Smooth muscle cell of the brain vasculature (primary cell): ENCODE measurements at regions not wholly inside any gene's neighbourhood (a gene's known extent, or its start where the extent isn't known, plus 50 kb on each side); places are given as distances from the start of the nearest gene placed in this dataset.
"Not testable (repeated sequence)": the region's sequence is repeated elsewhere in the genome, so short reads cannot be mapped to it uniquely, and the experiment has no call there.

Source experiments
- DNase-seq: peaks from one replicate; pipeline ENCODE4 v3.0.0-alpha.2; 2012; ENCODE audit warnings: low read depth, low spot score

- DNase-seq = not testable (repeated sequence)
Observed at GRCh38 chrX:23458957-23459356, 124.3 kb downstream of the PTCHD1 start.

DNA sequence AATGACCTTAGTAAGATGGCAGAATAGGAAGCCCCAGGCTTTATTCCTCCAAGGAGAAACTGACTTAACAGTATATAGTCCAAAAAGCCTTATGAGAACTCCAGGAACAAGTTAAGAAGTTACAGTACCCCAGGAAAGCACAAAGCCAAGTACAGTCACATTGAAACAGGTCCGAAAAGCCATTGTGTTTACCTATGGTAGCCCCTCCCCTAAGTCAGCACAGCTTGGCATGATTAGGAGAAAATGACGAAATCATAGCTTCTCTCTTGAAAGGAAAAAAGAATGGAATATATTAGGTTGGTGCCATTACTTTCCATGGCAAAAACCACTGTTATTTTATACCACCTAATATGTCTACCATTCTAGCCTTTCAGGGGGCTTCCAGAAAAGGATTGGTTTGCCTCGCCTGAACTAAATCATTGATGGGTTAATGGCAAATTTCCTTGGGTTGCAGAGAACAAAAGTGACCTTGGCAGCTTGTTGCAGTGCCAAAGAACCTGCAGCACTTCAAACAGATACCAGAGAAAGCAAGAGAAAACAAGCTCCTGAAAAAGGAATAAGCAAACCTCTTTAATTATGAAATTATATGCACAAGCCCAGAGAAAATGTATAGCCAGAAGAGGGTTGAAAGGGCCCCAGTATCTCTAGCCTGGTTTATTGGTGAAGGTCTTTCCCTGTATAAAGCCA lies 130.6 kb downstream of the PTCHD1 start:
- no peak for DNase-seq

DNA sequence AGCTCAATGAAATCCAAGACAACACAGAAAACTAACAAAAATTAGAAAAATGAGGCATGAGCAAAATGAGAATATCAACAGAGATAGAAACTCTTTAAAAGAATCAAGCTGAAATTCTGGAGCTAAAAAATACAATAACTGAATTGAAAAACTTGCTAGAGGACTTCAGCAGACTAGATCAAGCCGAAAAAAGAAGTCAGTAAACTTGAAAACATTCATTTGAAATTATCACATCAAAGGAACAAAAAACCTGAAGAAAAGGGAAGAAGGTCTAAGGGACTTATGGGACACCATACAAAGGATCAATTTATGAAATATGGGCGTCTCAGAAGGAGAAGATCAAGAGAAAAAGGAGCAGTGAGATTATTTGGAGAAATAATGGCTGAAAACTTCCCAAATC lies 131.3 kb downstream of the PTCHD1 start:
- no peak for DNase-seq

- DNase-seq = no peak
Observed at GRCh38 chrX:23478056-23478455, 143.4 kb downstream of the PTCHD1 start.

GRCh38 chrX:23478561-23478960 lies 143.9 kb downstream of the PTCHD1 start:
- no peak for DNase-seq

- no peak for DNase-seq
Observed at GRCh38 chrX:23482561-23482960, 147.9 kb downstream of the PTCHD1 start.

DNA sequence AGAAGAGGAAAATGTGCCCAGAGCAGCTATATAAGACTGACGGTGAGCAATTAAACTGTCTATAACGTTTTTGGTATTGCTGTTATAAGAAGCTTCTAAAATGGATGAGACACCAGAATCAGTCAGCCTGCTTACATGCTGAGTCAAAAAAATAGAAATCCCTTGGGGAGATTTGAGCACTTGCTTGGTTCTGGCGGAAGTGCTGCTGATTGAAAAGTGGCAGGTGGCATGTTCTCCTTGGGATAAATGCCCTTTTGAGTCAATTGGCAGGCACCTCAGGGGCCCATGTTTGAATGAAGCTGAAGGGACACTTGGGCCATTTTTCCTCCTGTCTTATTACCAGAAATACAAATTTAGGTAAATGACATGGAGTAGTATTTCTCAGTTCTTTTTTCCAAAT lies 148.7 kb downstream of the PTCHD1 start:
- no peak for DNase-seq

DNA sequence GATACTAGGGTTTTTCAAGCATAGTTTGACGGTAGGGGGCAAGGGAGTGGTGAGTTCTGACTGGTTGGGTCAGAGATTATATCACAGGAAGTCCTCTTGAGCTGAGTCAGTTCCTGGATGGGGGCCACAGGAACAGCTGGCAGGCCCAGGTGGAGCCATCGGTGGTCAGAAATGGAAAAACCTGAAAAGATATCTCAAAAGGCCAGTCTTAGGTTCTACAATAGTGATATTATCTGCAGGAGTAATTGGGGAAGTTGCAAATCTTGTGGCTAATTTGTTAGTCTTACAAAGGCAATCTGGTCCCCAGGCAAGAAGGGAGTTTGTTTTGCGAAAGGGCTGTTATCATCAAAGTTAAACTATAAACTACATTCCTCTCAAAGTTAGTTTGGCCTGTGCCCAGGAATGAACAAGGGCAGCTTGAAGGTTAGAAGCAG lies 159.3 kb downstream of the PTCHD1 start:
- DNase-seq = no peak

GRCh38 chrX:23494741-23495140 lies 160.1 kb downstream of the PTCHD1 start:
- DNase-seq = no peak

DNA sequence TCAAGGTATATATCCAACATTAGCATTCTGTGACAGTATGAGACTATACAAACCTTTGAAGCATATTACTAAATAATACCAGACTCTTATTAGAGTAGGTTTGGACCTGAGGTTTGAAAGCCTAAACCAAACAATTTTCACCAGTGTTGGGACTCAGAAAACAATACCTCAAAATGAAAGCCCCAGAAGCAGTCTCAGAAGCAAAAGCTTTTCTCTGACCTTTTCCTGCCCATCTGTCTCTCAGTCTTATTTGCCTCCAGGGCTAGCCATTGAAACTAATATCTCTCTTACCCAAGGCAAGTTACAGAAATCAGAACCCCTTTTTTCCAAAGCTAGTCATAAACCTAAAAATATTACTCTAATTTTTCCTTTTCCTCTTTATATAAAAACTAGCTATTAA lies 163.3 kb downstream of the PTCHD1 start:
- DNase-seq = no peak

DNA sequence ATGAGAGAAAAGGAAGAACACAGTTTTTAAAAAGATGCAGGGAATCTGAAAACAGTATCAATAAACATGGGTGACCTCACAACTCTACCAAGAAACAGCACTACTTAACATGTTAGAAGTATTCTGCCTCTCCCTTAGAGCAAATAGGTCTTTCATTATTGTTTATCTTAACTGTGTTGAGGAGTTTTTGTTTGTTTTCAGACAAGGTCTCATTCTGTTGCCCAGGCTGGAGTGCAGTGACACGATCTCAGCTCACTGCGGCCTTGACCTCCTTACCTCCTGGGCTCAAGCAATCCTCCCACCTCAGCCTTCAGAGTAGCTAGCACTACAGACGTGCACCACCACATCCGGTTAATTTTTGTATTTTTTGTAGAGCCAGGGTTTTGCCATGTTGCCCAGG lies 165.3 kb upstream of the PRDX4 start:
- no peak for DNase-seq

DNA sequence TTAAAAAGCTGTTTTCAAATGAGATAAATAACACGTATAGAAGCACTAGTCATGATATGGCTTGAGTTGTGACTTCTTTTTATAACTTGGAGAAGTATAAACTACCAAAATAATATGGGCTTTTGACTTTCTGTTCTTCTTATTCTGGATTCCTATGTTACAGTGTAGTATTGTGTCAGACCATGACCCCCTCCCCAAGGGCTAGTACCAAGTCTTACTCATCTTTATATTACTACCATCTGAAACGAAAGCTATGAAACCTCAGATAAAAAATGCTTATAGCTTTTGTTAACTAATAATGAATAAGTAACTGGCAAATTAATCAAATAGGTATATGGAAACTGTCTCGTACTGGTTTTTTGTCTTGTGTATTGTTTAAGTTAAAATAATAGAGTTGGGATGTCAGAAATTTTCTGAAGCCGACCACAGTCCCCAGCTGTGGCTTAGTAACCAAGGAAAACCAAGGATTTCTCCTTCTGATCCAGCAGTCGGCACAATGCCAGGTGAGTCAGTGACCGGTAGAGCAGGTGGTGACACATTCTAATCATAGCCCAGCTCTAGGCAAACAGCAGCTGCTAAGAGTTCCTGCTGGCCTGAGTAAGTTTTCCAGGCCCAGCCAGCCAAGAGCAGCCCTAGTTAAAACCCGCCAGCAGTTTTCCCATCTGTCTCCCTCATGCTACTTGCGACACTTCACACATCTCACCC lies 163.3 kb upstream of the PRDX4 start:
- DNase-seq = peak; percentile 52

GRCh38 chrX:23504540-23504884 lies 162.8 kb upstream of the PRDX4 start:
- no peak for DNase-seq

DNA sequence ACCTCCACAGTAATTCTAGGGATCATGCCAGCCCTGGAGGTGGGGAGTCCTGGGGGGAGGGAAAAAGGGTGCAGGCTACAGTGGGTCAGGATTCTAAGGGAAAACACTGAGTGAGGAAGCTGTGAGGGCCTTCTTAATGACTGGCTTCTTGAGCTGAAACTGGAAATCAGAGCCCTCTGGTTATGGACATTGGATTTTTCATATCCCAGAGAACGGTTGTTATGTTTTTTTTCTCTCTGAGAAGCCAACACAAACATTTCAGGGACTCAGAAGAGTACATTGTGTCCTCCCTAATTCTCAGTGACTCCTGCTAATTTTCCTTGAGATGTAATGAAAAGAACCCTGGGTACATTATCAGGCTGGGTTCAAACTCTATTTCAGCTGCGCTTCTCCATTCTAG lies 162.4 kb upstream of the PRDX4 start:
- no peak for DNase-seq

DNA sequence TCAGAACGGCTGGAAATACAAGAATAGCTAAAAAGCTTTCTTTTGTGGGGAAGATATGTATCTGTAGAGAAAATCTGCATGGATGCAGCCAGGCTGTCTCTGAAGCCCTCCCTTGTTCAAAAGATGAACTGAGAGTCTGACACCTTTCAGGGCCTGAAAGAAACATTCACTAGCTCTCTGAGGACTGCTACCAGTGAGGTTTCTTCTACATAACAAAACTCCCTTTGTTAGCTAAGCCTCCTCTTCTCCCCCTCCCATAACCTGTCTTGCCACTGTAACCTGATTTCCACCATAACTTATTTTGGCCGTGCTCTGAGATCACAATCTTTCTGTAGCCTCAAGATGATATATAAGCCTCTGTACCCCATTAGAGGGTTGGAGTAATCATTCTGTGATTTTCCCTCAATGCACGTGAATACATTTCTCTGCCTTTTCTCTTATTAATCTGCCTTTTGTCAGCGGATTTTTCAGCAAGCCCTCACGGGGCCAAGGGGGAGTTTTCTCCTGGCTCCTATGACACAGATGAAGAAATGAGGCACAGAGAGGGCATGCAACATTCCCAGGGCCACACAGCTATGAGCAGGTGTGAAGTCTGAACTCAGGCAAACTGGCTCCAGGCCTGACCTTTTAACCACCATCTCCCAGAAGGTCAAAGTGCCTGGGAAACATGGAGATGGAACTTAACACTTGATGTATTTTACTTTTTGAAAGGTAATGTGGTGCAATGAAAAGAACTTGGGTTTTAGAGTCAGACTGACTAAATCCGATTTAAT lies 161.6 kb upstream of the PRDX4 start:
- DNase-seq = no peak

DNA sequence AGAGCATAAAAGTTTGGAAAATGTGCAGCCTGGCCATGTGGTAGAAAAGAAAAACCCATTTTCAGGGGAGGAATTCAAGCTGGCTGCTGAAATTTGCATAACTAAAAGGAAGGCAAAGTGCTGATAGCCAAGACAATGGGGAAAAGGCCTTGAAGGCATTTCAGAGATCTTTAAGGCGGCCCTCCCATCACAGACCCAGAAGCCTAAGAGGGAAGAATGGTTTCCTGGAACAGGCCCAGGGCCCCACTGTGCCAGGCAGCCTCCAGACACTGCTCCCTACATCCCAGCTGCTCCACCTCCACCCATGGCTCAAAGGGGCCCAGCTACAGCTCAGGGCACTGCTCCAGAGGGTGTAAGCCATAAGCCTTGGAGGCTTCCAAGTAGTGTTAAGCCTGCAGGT lies 158.0 kb upstream of the PRDX4 start:
- DNase-seq = no peak

DNA sequence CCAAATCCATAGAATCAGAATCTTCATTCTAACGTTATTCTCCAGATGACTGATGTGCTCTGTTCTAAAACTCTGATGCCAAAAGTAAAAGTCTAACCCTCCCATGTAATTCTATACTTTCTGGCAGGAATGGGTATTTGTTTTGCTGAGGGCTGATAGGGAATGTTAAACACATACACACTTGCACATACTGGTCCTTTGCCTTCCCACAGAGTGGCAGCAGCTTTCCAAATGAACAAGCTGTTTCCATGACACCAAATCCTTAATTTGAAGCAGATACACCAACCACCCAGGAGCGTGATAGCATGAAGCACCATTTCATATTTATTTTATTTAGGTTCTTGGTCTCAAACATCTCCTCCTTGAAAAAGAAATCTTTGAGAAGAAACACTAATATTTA lies 155.5 kb upstream of the PRDX4 start:
- no peak for DNase-seq

DNA sequence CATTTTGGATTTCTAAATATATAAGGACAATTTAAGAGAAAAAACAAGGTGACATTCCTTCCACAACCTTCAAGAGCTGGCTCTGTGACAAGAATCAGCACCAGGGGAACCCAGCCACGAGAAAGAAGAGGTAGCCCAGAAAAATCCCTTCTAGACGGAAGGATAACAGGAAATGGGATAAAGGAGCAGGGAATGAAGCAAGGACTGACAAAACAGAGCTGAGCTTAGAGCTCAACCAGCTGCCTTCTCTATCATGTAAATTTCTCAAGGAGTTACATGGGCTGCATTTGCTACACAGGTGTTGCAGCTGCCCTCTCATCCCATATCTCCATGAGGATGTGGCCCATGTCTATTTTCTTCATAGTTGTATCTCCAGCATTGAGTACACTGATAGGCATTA lies 154.2 kb upstream of the PRDX4 start:
- no peak for DNase-seq

DNA sequence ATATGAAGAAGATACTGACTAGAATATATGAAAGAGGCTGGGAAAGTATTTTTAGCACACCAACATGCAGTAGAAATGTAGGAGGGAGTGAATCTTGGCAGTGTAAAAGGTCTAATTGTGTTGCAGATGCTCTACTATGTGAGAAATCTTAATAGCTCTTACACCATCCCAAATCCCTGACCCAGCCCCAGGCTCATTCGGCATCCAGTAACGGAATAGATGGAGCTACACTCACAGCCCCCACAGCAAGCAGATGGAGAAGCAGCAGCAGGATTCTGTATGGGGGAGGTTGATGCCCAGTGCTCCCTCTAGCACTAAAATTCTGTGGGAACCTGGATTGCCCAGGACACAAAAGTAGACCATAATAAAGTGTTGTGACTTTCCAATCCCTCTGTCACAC lies 153.2 kb upstream of the PRDX4 start:
- no peak for DNase-seq

DNA sequence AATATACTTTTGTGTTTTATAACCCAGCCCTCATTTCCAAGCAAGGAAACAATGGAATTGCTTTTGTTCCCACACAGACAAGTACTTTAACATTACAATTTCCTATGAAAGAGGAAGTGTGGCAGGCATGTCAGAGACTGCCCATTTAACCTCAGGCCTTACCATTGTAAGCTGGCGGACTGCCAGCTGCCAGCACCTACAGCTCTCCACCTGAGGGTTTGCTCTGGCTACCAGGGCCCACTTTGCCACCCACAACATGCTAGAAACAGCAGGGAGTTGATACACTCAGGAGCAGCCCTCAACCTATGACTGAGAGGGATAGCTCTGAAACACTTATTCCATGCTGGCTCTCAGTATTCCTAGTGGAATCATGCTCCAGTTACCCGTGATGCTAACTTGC lies 152.3 kb upstream of the PRDX4 start:
- no peak for DNase-seq

GRCh38 chrX:23523026-23523657 lies 144.2 kb upstream of the PRDX4 start:
- not testable (repeated sequence) for DNase-seq

DNA sequence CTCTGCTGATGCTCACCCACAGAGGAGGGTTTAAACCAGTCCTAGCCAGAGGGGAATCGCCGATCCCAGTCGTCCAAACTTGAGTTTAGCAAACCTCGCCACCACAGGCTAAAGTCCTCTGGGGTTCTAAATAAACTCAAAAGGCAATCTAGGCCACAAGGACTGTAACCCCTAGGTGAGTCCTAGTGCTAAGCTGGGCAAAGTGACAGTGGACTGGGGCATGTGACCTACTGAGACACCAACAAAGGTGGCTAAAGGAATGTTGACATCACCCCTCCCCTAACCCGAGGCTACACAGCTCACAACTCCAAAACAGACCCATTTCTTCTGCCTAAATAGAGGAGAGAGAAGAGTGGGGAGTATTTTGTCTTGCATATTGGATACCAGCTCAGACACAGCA lies 142.8 kb upstream of the PRDX4 start:
- no peak for DNase-seq
